ENCODE measurements at regions not wholly inside any gene's neighbourhood (a gene's known extent, or its start where the extent isn't known, plus 50 kb on each side); places are given as distances from the start of the nearest gene placed in this dataset.
"Not testable (repeated sequence)": the region's sequence is repeated elsewhere in the genome, so short reads cannot be mapped to it uniquely, and the experiment has no call there.

DNA sequence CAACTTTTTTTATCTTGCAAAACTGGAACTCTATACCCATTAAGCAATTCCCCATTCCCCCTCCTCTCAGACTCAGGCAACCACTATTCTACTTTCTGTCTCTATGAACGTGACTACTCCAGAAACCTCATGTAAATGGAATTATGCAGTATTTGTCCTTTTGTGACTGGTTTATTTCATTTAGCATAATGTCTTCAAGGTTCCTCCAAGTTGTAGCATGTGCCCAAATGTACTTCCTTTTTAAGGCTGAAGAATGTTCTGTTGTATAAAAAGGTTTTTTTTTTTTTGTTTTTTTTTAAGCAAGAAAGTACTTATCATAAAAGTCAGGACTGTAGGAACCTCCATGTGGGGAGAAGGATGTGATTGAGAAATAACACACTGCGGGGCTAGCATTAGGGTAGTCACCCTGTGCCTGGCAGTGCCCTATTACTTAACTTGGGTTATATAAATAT, 145.3 kb upstream of the FOXN2 start:
- peak in 1 of 2 donors; percentile 52 for ATAC-seq
- no peak for DNase-seq
- intact Hi-C loops (cut with DNase I), result no loop called here

DNA sequence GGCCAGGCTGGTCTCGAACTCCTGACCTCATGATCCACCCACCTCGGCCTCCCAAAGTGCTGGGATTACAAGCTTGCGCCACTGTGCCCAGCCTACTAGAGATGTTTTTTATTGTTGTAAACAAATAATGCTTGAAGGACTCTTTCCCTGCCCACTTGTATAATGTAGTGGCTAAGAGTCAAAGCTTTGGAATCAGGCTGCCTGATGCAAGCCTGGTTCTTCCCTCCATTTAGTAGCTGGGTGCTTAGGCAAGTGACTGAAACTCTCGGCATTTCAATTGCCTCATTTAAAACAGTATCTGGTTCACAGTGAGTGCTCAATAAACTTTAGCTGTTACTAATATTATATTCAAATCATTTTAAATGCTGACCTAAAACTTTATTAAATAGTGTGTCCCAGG, 144.2 kb upstream of the FOXN2 start:
- DNase-seq (no peak), ATAC-seq (no peak)
- intact Hi-C loops (cut with DNase I), result no loop called here

DNA sequence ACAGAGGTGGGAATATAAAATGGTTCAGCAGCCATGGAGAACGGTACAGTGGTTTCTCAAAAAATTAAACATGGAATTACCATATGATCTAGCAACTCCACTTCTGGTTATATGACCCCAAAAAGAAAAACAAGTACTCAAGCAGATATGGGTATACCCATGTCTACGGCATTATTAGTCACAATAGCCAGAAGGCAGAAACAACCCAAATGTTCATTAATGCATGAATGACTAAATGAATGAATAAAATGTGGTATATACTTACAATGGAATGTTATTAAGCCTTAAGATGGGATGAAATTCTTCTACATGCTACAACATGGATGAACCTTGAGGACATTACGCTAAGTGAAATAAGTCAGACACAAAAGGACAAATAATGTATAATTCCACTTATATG, 141.3 kb upstream of the FOXN2 start:
- no peak for ATAC-seq
- intact Hi-C loops (cut with DNase I), result no loop called here
- no peak for DNase-seq

DNA sequence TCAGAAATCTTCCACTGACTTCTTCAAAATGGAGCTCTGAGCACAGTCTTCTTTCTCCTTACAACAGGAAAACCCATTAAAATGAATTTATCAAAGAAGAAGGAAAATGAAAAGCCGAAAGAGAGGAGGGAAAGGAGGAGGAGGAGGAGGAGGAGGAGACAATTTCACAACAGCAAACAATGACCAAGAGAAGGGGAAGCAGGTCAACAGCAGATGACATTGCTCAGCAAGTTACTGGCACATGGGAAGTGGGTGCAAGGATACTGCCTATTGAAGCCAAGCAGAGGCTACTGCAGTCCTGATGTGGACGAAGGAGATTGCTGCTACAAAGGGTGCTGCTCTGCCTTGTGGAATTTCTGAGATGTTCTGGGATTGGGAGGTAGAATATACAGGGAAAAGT, 140.0 kb upstream of the FOXN2 start:
- intact Hi-C loops (cut with DNase I), result no loop called here
- peak in 1 of 2 donors; percentile 71 for ATAC-seq
- no peak for DNase-seq

DNA sequence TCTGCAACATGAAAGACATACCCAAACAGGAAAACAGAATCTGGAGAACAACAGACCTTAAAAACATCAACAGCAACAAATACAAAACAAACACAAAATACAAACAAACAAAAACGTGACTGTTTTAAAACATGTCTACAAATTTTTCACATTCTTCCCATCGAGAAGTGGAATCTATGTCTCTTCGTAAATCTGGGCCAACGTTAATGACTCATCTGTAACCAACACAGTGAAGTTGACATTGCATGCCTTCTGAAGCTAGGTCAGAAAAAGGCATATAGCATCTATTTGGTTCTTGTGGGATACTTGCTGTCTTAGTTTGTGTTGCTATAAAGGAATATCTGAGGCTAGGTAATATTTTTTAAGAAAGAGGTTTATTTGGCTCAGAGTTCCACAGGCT, 139.2 kb upstream of the FOXN2 start:
- intact Hi-C loops (cut with DNase I), result no loop called here
- no peak for ATAC-seq
- DNase-seq, result no peak

DNA sequence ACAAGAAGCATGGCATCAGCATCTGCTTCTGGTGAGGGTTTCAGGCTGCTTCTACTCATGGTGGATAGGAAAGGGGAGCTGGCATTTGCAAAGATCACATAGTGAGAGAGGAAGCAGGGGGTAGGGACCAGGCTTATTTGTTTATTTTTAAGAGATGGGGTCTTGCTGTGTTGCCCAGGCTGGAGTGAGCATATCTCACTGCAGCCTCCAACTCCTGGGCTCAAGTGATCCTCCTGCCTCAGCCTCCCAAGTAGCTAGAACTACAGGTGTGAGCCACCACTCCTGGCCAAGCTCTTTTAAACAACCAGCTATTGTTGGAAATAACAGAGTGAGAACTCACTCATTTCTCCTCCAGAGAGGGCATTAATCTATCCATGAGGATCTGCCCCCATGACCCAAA, 138.8 kb upstream of the FOXN2 start:
- no peak for DNase-seq
- intact Hi-C loops (cut with DNase I), result no loop called here
- no peak for ATAC-seq

DNA sequence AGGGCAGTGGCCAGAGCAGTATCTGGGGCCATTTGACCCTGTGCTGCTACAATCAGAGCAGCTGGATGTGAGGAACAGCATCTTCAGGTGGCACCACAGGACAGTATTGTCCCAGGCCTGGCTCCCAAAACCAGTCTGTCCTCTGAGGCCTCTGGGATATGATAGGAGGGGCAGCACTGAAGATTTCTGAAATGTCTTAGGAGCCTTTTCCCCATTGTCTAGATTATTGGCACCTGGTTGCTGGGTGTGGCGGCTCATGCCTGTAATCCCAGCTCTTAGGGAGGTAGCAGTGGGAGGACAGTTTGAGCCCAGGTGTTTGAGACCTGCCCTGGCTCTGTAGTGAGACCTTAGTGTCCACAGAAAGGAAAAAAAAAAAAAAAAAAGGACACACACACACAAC, 137.6 kb upstream of the FOXN2 start:
- ATAC-seq (no peak), DNase-seq (no peak)
- intact Hi-C loops (cut with DNase I), result no loop called here

DNA sequence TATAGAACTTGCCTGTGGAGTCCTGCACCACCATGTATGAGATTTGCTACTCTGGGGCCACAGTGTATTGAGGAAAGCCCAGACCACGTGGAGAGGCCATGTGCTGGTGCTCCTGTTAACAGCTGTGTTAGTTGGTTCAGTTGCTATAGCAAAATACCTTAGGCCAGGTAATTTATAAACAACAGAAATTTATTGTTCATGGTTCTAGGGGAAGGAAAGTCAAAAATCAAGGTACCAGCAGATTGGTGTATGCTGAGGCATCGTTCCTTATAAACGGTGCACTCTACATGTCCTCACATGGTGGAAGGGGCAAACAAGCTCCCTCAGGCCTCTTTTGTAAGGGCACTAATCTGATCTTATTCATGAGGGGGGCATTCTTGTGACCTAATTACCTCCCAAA, 135.9 kb upstream of the FOXN2 start:
- no peak for DNase-seq
- intact Hi-C loops (cut with DNase I), result no loop called here
- ATAC-seq, result no peak

DNA sequence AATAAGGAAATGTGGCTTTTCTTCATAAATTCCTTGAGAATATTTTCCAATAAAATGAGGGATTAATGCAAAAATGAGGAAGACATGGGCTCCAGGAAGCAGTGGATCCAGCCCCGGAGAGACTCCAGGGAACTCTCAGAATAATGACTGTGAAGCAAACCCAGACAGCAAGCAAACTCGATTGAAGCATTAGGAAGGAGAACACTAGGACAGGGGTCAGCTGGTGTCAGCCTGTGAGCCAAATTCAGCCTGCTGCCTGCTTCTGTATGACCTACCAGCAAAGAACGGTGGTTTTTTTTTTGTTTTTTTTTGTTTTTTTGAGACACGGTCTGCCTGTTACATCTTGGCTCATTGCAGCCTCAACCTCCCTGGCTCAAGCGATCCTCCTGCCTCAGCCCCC, 133.9 kb upstream of the FOXN2 start:
- intact Hi-C loops (cut with DNase I), result no loop called here
- DNase-seq, result no peak
- peak in 1 of 2 donors; percentile 34 for ATAC-seq

DNA sequence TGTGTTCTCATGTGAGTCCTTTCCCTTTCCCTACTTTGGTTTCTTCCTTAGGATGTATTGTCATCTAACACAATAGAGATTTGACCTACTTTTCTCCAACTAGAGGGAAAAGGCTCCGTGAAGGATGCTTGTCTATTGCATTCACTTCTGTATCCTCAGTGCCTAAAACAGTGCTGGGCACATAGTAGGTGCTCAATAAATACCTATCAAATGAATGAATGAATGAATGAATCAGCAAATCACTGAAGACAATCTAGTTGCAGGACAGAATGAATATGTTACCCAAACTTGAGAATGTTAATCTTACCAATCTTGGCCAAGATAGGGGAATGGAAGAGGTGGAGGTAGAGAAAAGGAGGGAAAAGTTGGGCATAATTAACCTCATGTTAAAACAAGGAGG, 131.2 kb upstream of the FOXN2 start:
- ATAC-seq, result no peak
- intact Hi-C loops (cut with DNase I), result no loop called here
- DNase-seq, result no peak

DNA sequence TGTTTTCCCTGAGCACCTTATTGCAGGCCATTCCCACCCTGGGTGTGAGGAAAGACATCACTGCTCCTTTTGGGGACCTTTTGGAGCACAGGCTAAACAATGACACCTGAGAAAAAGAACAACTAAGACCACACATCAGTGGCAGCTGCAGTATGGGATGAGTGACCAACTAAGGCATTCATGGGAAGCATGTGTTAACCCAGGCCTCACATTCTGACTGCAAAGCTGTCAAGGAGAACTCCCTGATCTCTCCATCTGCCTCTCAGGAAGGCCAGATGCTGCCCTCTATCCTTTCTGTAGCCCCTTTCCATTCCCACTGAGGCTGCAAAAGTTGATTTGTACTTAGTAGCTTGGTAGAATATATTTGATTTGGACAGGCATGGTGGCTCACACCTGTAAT, 130.5 kb upstream of the FOXN2 start:
- ATAC-seq, result no peak
- no peak for DNase-seq
- intact Hi-C loops (cut with DNase I), result no loop called here

DNA sequence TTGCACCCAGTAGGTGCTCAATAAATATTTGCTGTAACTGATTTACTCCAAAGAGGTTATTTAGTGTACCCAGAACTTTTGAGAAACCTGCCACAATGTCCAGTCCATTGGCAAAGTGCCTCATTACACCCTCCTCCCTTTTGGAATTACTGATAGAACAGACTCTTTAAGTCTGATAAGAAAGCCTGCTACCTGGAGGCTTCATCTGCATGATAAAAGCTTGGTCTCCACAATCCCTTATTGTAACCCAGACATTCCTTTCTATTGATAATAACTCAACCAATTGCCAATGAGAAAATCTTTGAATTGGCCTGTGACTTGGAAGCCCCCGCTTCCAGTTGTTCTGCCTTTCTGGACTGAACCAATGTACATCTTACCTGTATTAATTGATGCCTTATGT, 127.0 kb upstream of the FOXN2 start:
- no peak for DNase-seq
- ATAC-seq, result no peak
- intact Hi-C loops (cut with DNase I), result no loop called here

DNA sequence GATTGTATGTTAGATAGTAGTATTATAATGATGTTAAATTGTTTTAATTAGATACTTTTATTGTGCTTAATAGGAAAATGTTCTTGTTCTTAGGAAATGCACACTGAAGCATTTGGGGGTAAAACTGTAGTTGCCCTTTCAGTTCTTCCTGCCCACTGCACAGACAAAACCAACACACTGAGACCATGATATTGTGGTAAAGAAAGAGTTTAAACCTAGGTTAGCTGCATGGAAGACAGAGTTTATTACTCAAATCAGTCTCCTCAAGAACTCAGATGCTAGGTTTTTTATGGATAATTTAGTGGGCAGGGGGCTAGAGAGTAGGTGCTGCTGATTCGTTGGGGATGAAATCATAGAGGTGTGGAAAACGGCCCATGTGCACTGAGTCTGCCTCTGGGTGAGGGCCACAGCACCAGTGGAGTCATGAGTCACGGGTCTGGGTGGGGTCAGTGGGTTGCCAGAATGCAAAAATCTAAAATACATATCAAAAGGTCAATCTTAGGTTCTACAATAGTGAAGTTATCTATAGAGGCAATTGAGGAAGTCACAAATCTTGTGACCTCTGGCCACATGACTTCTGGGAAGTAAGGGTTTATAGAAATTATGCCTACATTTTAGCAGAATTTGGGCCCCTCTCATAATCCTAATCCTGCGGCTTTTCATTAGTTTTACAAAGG, 124.8 kb upstream of the FOXN2 start:
- DNase-seq (peak; percentile 26), ATAC-seq (peak in 1 of 2 donors; percentile 51)
- intact Hi-C loops (cut with DNase I), result no loop called here

DNA sequence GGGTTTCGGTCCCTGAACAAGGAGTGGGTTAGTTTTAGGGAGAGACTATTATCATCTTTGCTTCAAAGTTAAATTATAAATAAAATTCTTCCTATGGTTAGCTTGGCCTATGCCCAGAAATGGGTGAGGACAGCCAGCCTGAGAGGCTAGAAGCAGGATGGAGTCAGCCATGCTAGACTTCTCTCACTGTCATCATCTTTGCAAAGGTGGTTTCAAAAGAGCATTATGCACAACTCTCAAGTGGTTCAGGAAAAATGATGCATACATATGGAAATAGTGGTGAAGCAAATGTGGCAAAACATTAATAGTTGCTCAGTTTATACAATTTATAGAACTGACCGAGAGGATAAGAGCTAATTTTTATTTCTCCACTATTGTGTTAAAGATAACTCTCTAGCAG, 124.3 kb upstream of the FOXN2 start:
- intact Hi-C loops (cut with DNase I), result no loop called here
- ATAC-seq (no peak), DNase-seq (no peak)

DNA sequence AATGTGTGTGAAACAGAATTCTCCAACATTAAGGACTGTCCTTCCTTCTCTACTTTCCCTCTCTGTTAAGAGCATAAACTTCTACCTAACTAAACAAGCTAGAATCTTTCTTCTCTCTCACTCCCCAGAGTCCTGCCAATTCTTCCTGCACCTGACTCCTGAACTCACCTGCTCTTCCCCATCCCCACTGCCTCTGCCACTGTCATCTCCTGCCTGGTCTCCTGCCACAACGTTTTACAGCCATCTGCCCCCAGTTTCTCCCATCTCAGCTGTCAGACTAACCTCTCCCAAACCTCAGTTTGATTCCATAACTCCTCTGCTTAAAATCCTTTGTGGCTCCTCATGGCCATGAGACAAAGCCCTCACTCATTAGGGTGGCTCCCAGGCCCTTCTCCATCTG, 119.8 kb upstream of the FOXN2 start:
- DNase-seq (no peak), ATAC-seq (no peak)
- intact Hi-C loops (cut with DNase I), result no loop called here

DNA sequence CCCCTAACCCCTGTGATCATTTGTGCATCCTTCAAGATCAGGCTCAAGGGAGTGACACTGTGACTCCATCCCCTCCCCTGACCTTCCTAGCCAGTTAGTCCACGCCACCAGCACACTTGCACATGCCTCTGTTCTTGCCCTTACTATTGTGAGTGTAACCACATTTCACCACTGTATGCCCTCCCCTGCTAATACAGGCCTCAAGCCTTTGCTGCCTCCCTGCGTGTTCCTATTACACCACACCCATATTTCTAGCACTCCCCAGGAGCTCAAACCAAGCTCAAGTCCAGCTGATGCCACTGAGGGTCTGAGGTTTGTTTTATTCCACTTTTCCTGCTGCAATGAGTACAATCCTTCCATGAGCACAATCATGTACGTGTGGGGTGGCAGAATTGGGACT, 119.3 kb upstream of the FOXN2 start:
- intact Hi-C loops (cut with DNase I), result no loop called here
- ATAC-seq, result no peak
- DNase-seq, result no peak

DNA sequence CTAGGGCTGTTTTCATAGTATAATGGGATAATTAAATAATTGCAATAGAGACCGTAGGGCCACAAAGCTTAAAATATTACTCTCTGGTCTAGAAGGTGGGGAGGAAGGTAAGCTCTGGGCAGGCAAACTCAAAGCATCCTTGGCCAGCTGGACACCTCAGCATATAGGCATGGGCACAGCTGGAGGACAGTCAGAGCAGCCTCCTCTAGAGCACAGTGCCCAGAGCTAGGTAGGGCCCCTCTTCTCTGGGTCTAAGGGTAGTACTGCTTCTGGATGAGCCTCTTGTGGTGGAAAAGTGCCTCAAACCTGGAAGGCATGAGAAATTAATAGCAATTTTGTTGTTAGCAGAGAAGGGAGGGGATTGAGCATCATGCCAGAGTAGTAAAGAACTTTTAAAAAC, 116.9 kb upstream of the FOXN2 start:
- no peak for DNase-seq
- peak in 1 of 2 donors; percentile 23 for ATAC-seq
- intact Hi-C loops (cut with DNase I), result no loop called here

DNA sequence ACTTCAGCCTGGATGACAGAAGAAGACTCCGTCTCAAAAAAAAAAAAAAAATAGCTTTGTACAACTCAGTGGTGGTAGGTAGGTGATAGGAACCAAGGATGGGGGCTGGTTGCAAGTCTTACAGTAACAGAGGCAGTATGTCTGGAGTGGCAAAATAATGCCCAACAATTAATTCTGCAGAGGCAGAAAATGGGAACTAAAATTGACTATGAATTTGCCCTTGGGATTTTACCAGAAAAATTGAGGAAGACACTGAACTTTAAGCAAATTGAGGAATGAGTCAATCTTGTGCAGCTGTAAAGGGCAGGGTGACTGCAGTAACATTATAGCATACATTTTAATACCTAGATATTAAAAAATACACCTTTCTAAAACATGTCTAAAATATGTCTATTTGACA, 116.1 kb upstream of the FOXN2 start:
- DNase-seq (no peak), ATAC-seq (peak in 1 of 2 donors; percentile 34)
- intact Hi-C loops (cut with DNase I), result no loop called here

DNA sequence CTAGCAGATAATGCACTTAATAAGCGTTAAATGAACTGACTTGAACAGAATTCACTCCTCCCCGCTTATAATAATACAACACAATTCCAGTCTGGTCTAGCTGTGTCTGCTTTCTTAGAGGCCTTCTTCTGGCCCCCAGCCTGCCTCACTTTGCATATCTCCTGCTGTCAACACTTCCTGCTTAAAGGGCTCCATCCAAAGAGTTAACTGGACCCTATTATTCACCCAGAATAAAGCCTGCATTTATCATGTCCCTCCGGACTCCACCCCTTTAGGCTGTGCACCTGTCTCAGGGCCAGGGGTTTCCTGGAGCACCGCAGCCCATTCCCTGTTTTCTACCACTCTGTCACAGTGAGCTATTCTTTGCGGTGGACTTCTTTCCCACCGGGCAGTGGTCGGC, 115.4 kb upstream of the FOXN2 start:
- ATAC-seq, result no peak
- intact Hi-C loops (cut with DNase I), result no loop called here
- DNase-seq, result no peak

DNA sequence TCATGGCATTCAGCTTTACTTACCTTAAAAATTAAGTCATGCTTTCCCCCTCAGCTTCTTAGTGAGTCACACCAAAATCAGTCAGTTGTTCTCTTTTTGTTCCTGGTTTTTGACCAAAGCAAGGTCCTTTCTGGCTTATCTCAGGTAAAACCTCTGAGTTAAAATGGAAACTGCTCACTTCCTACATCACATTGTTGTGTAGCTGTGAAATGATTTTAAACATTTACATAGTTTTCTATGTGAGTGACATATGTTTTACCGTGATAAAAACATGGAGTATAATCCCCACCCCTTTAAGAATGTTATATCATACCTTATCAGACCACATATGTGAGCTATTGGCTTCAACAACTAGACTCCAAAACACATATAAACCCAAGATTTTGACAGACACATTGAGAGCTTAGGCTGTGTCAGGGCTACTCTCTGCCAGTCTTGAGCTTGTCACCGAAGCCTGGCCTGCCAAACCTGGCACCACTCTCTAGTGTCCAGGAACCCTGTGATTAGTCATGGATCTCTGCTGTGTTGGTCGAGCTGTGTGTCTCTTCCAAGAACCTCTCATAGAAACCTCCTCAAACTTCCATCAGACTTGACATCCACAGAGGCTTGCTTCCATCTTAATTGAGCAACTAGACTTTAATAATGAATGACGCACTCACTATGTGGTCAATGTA, 113.7 kb upstream of the FOXN2 start:
- intact Hi-C loops (cut with DNase I), result no loop called here
- ATAC-seq (peak in 1 of 2 donors; percentile 80), DNase-seq (no peak)

DNA sequence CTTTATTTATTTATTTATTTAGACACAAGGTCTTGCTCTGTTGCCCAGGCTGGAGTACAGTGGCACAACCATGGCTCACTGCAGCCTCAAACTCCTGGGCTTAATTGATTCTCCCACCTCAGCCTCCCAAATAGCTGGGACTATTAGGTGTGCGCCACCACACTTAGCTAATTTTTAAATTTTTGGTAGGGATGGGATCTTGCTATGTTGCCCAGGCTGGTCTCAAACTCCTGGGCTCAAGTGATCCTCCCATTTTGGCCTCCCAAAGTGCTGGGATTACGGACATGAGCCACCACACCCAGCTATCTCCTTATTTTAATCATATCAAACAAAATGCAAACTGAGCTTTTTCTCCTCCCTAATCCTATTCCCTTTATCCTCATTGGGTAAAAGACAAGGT, 113.0 kb upstream of the FOXN2 start:
- intact Hi-C loops (cut with DNase I); ATAC-seq: not testable (repeated sequence)

More for the DNA sequence above, 113.0 kb upstream of the FOXN2 start:
- DNase-seq, result not testable (repeated sequence)
